ENCODE measurements at regions not wholly inside any gene's neighbourhood (a gene's known extent, or its start where the extent isn't known, plus 50 kb on each side); places are given as distances from the start of the nearest gene placed in this dataset.

DNA sequence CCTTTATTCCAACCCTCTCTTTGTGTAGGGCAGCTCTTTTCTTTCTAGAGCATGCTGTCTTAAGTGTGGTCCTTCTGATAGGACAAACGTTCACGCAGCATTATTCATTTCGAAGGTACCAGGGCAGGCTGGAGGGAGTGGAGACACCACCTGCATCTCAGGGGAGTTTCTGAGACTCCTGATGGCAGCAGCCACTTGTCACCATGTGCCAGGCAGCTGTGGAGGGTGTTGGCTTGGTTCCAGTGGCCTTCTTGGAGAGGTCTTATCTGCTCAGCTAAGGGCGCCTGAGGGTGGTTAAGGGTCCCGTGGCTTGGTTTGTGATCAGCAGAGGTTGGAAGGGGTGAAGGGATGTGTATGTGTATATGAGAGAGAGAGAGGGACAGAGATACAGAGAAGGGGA is 257.1 kb upstream of the EEF2KMT start:
- Histone ChIP-seq H3K4me3 (ENCODE audit: low read depth in 1 of 3, low read length in 3 of 3) (no peak overlapping the region), H3K27ac (ENCODE audit: low read depth in 1 of 3, low read length in 2 of 3) (no peak overlapping the region), H3K9me3 (ENCODE audit: control insufficient read depth in 2 of 2, insufficient read depth in 1 of 2, low read depth in 1 of 2, low read length in 1 of 2) (no peaks in the 10 kb centered on the region), H3K27me3 (ENCODE audit: control insufficient read depth in 3 of 3, insufficient read depth in 3 of 3, low read length in 3 of 3) (no peaks in the 10 kb centered on the region), H3K36me3 (ENCODE audit: control insufficient read depth in 3 of 3, insufficient read depth in 2 of 3, low read depth in 1 of 3, low read length in 3 of 3) (no peaks in the 10 kb centered on the region), H3K4me1 (ENCODE audit: control insufficient read depth in 3 of 3, insufficient read depth in 2 of 3, low read depth in 1 of 3, low read length in 2 of 3) (no peaks in the 10 kb centered on the region)
- WGBS, 3 donors = 60 to 75% (median 69%) methylated on average over 5 of the region's 5 CpGs
- no peak for DNase-seq
- no peak for FAIRE-seq

GRCh38 chr16:5349670-5350517 is 252.3 kb upstream of the EEF2KMT start:
- DNase-seq (no peak), FAIRE-seq (no peak)
- WGBS, 3 donors = 37 to 50% (median 42%) methylated on average over 11 of the region's 11 CpGs

GRCh38 chr16:5349101-5349500 is 251.5 kb upstream of the EEF2KMT start:
- H3K27me3 ChIP-seq (ENCODE audit: control insufficient read depth in 3 of 3, insufficient read depth in 3 of 3, low read length in 3 of 3) = no peaks in the 10 kb centered on the region
- WGBS, 3 donors = 71 to 83% (median 75%) methylated on average over 8 of the region's 8 CpGs
- H3K36me3 ChIP-seq (ENCODE audit: control insufficient read depth in 3 of 3, insufficient read depth in 2 of 3, low read depth in 1 of 3, low read length in 3 of 3) = no peaks in the 10 kb centered on the region
- H3K9me3 ChIP-seq (ENCODE audit: control insufficient read depth in 2 of 2, insufficient read depth in 1 of 2, low read depth in 1 of 2, low read length in 1 of 2) = no peaks in the 10 kb centered on the region
- DNase-seq (peak in 1 of 2 donors; percentile 6), FAIRE-seq (no peak)
- H3K4me3 ChIP-seq (ENCODE audit: low read depth in 1 of 3, low read length in 3 of 3) = no peak overlapping the region
- no peaks in the 10 kb centered on the region for H3K4me1 ChIP-seq (ENCODE audit: control insufficient read depth in 3 of 3, insufficient read depth in 2 of 3, low read depth in 1 of 3, low read length in 2 of 3)
- no peak overlapping the region for H3K27ac ChIP-seq (ENCODE audit: low read depth in 1 of 3, low read length in 2 of 3)

More at GRCh38 chr16:5349670-5350517, 252.3 kb upstream of the EEF2KMT start:
- no peak overlapping the region for H3K27ac ChIP-seq (ENCODE audit: low read depth in 1 of 3, low read length in 2 of 3)
- H3K27me3 ChIP-seq (ENCODE audit: control insufficient read depth in 3 of 3, insufficient read depth in 3 of 3, low read length in 3 of 3) = no peaks in the 10 kb centered on the region
- no peak overlapping the region for H3K4me3 ChIP-seq (ENCODE audit: low read depth in 1 of 3, low read length in 3 of 3)
- H3K4me1 ChIP-seq (ENCODE audit: control insufficient read depth in 3 of 3, insufficient read depth in 2 of 3, low read depth in 1 of 3, low read length in 2 of 3) = no peaks in the 10 kb centered on the region
- H3K9me3 ChIP-seq (ENCODE audit: control insufficient read depth in 2 of 2, insufficient read depth in 1 of 2, low read depth in 1 of 2, low read length in 1 of 2) = no peaks in the 10 kb centered on the region
- no peaks in the 10 kb centered on the region for H3K36me3 ChIP-seq (ENCODE audit: control insufficient read depth in 3 of 3, insufficient read depth in 2 of 3, low read depth in 1 of 3, low read length in 3 of 3)

- DNase-seq = no peak
- no peak for FAIRE-seq
- H3K9me3 ChIP-seq (ENCODE audit: control insufficient read depth in 2 of 2, insufficient read depth in 1 of 2, low read depth in 1 of 2, low read length in 1 of 2) = no peaks in the 10 kb centered on the region
- H3K27me3 ChIP-seq (ENCODE audit: control insufficient read depth in 3 of 3, insufficient read depth in 3 of 3, low read length in 3 of 3) = no peaks in the 10 kb centered on the region
- no peak overlapping the region for H3K4me3 ChIP-seq (ENCODE audit: low read depth in 1 of 3, low read length in 3 of 3)
- no peaks in the 10 kb centered on the region for H3K36me3 ChIP-seq (ENCODE audit: control insufficient read depth in 3 of 3, insufficient read depth in 2 of 3, low read depth in 1 of 3, low read length in 3 of 3)
- 80 to 92% (median 90%) methylated on average over 4 of the region's 4 CpGs for WGBS, 3 donors
- H3K4me1 ChIP-seq (ENCODE audit: control insufficient read depth in 3 of 3, insufficient read depth in 2 of 3, low read depth in 1 of 3, low read length in 2 of 3) = no peaks in the 10 kb centered on the region
- no peak overlapping the region for H3K27ac ChIP-seq (ENCODE audit: low read depth in 1 of 3, low read length in 2 of 3)
Observed at GRCh38 chr16:5347561-5347960, 250.0 kb upstream of the EEF2KMT start.

GRCh38 chr16:5336941-5337340 is 239.3 kb upstream of the EEF2KMT start:
- Histone ChIP-seq H3K9me3 (ENCODE audit: control insufficient read depth in 2 of 2, insufficient read depth in 1 of 2, low read depth in 1 of 2, low read length in 1 of 2) (no peaks in the 10 kb centered on the region), H3K36me3 (ENCODE audit: control insufficient read depth in 3 of 3, insufficient read depth in 2 of 3, low read depth in 1 of 3, low read length in 3 of 3) (no peaks in the 10 kb centered on the region), H3K27me3 (ENCODE audit: control insufficient read depth in 3 of 3, insufficient read depth in 3 of 3, low read length in 3 of 3) (no peaks in the 10 kb centered on the region), H3K4me3 (ENCODE audit: low read depth in 1 of 3, low read length in 3 of 3) (no peak overlapping the region), H3K27ac (ENCODE audit: low read depth in 1 of 3, low read length in 2 of 3) (no peak overlapping the region), H3K4me1 (ENCODE audit: control insufficient read depth in 3 of 3, insufficient read depth in 2 of 3, low read depth in 1 of 3, low read length in 2 of 3) (no peaks in the 10 kb centered on the region)
- FAIRE-seq = no peak
- 32 to 44% (median 38%) methylated on average over 6 of the region's 6 CpGs for WGBS, 3 donors
- DNase-seq = no peak

DNA sequence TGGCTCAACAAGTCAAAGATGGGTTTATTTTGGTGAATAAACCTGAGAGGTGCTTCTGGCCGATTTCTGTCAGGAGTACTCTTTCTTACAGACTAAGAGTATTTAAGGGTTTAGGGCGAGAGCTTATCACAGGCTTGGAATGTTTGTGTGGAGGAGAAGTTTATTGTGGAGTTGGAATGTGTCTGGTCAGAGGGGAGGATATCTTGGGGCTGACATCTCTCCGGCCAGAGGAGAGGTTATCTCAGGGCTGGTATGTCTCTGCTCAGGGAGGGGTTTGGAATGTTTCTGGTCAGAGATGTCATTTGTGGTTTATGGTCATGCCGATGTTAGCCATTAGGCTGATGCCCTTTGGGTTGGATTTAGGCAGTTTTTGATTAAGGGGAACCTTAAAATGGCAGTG is 236.4 kb upstream of the EEF2KMT start:
- WGBS, 3 donors = 39 to 51% (median 39%) methylated on average over 4 of the region's 4 CpGs
- Histone ChIP-seq H3K27me3 (ENCODE audit: control insufficient read depth in 3 of 3, insufficient read depth in 3 of 3, low read length in 3 of 3) (no peaks in the 10 kb centered on the region), H3K9me3 (ENCODE audit: control insufficient read depth in 2 of 2, insufficient read depth in 1 of 2, low read depth in 1 of 2, low read length in 1 of 2) (no peaks in the 10 kb centered on the region), H3K4me1 (ENCODE audit: control insufficient read depth in 3 of 3, insufficient read depth in 2 of 3, low read depth in 1 of 3, low read length in 2 of 3) (no peaks in the 10 kb centered on the region), H3K27ac (ENCODE audit: low read depth in 1 of 3, low read length in 2 of 3) (no peak overlapping the region), H3K36me3 (ENCODE audit: control insufficient read depth in 3 of 3, insufficient read depth in 2 of 3, low read depth in 1 of 3, low read length in 3 of 3) (no peaks in the 10 kb centered on the region), H3K4me3 (ENCODE audit: low read depth in 1 of 3, low read length in 3 of 3) (no peak overlapping the region)
- no peak for FAIRE-seq
- DNase-seq = no peak

DNA sequence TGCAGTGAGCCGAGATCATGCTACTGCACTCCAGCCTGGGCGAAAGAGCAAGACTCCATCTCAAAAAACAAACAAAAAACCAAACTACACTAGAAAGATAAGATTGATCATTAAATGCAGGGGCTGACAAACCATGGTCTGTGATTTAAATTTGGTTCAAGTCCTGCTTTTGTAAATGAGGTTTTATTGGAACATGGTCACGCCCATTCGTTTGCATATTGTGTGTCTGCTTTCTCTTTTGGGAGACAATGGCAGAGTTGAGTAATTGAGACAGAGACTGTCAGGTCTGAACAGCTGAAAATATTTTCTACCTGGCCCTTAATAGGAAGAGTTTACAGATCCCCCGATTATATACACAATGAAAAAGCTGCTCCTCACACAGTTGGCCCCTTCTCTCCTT is 235.5 kb upstream of the EEF2KMT start:
- H3K36me3 ChIP-seq (ENCODE audit: control insufficient read depth in 3 of 3, insufficient read depth in 2 of 3, low read depth in 1 of 3, low read length in 3 of 3) = no peaks in the 10 kb centered on the region
- H3K27me3 ChIP-seq (ENCODE audit: control insufficient read depth in 3 of 3, insufficient read depth in 3 of 3, low read length in 3 of 3) = no peaks in the 10 kb centered on the region
- H3K4me3 ChIP-seq (ENCODE audit: low read depth in 1 of 3, low read length in 3 of 3) = no peak overlapping the region
- no peaks in the 10 kb centered on the region for H3K4me1 ChIP-seq (ENCODE audit: control insufficient read depth in 3 of 3, insufficient read depth in 2 of 3, low read depth in 1 of 3, low read length in 2 of 3)
- FAIRE-seq (no peak), DNase-seq (no peak)
- no peak overlapping the region for H3K27ac ChIP-seq (ENCODE audit: low read depth in 1 of 3, low read length in 2 of 3)
- WGBS, 3 donors = 83 to 94% (median 86%) methylated on average over 4 to 5 of the region's 5 CpGs
- no peaks in the 10 kb centered on the region for H3K9me3 ChIP-seq (ENCODE audit: control insufficient read depth in 2 of 2, insufficient read depth in 1 of 2, low read depth in 1 of 2, low read length in 1 of 2)

GRCh38 chr16:5330058-5330457 is 232.5 kb upstream of the EEF2KMT start:
- Histone ChIP-seq H3K36me3 (ENCODE audit: control insufficient read depth in 3 of 3, insufficient read depth in 2 of 3, low read depth in 1 of 3, low read length in 3 of 3) (no peaks in the 10 kb centered on the region), H3K4me3 (ENCODE audit: low read depth in 1 of 3, low read length in 3 of 3) (no peak overlapping the region), H3K4me1 (ENCODE audit: control insufficient read depth in 3 of 3, insufficient read depth in 2 of 3, low read depth in 1 of 3, low read length in 2 of 3) (no peaks in the 10 kb centered on the region), H3K9me3 (ENCODE audit: control insufficient read depth in 2 of 2, insufficient read depth in 1 of 2, low read depth in 1 of 2, low read length in 1 of 2) (no peaks in the 10 kb centered on the region), H3K27ac (ENCODE audit: low read depth in 1 of 3, low read length in 2 of 3) (no peak overlapping the region), H3K27me3 (ENCODE audit: control insufficient read depth in 3 of 3, insufficient read depth in 3 of 3, low read length in 3 of 3) (no peaks in the 10 kb centered on the region)
- FAIRE-seq (no peak), DNase-seq (no peak)
- WGBS, 3 donors = 84 to 89% (median 85%) methylated on average over 3 of the region's 3 CpGs

GRCh38 chr16:5328546-5328945 is 231.0 kb upstream of the EEF2KMT start:
- FAIRE-seq (no peak), DNase-seq (no peak)
- Histone ChIP-seq H3K27me3 (ENCODE audit: control insufficient read depth in 3 of 3, insufficient read depth in 3 of 3, low read length in 3 of 3) (no peaks in the 10 kb centered on the region), H3K36me3 (ENCODE audit: control insufficient read depth in 3 of 3, insufficient read depth in 2 of 3, low read depth in 1 of 3, low read length in 3 of 3) (no peaks in the 10 kb centered on the region), H3K9me3 (ENCODE audit: control insufficient read depth in 2 of 2, insufficient read depth in 1 of 2, low read depth in 1 of 2, low read length in 1 of 2) (no peaks in the 10 kb centered on the region), H3K4me1 (ENCODE audit: control insufficient read depth in 3 of 3, insufficient read depth in 2 of 3, low read depth in 1 of 3, low read length in 2 of 3) (no peaks in the 10 kb centered on the region), H3K4me3 (ENCODE audit: low read depth in 1 of 3, low read length in 3 of 3) (no peak overlapping the region), H3K27ac (ENCODE audit: low read depth in 1 of 3, low read length in 2 of 3) (no peak overlapping the region)
- 57 to 63% (median 61%) methylated on average over 5 of the region's 5 CpGs for WGBS, 3 donors

All from small intestine (tissue), 7 donors.